HG03066 (cell line): ENCODE measurements at regions not wholly inside any gene's neighbourhood (a gene's known extent, or its start where the extent isn't known, plus 50 kb on each side); places are given as distances from the start of the nearest gene placed in this dataset.

ENCODE experiments used
- ATAC-seq: cut with Tn5 transposase; IDR thresholded peaks from one replicate; pipeline ENCODE4 v1.9.1; 2021; ENCODE audit warnings: low read depth; ENCODE audit not compliant: unreplicated experiment

- ATAC-seq = no peak
Observed at GRCh38 chr2:204220896-204221295, 284.3 kb downstream of the ICOS start.

GRCh38 chr2:204223046-204223445 lies 286.5 kb downstream of the ICOS start:
- no peak for ATAC-seq

GRCh38 chr2:204223544-204223943 lies 287.0 kb downstream of the ICOS start:
- ATAC-seq = no peak

GRCh38 chr2:204225671-204226073 lies 289.1 kb downstream of the ICOS start:
- ATAC-seq = no peak

- no peak for ATAC-seq
Observed at GRCh38 chr2:204226305-204226880, 289.8 kb downstream of the ICOS start.

- no peak for ATAC-seq
Observed at GRCh38 chr2:204228169-204228886, 291.8 kb downstream of the ICOS start.

GRCh38 chr2:204234248-204234647 lies 297.7 kb downstream of the ICOS start:
- no peak for ATAC-seq

- no peak for ATAC-seq
Observed at GRCh38 chr2:204234879-204235278, 298.3 kb downstream of the ICOS start.

- ATAC-seq = no peak
Observed at GRCh38 chr2:204237416-204237815, 300.9 kb downstream of the ICOS start.

- no peak for ATAC-seq
Observed at GRCh38 chr2:204239411-204240165, 303.0 kb downstream of the ICOS start.

- no peak for ATAC-seq
Observed at GRCh38 chr2:204240961-204241360, 304.3 kb upstream of the PARD3B start.

- ATAC-seq = no peak
Observed at GRCh38 chr2:204249437-204249836, 295.8 kb upstream of the PARD3B start.

- ATAC-seq = no peak
Observed at GRCh38 chr2:204250692-204251091, 294.6 kb upstream of the PARD3B start.

- no peak for ATAC-seq
Observed at GRCh38 chr2:204251158-204251997, 293.9 kb upstream of the PARD3B start.

GRCh38 chr2:204251998-204252376 lies 293.3 kb upstream of the PARD3B start:
- ATAC-seq = no peak

GRCh38 chr2:204255071-204255470 lies 290.2 kb upstream of the PARD3B start:
- ATAC-seq = no peak

- ATAC-seq = no peak
Observed at GRCh38 chr2:204255526-204255925, 289.7 kb upstream of the PARD3B start.

- no peak for ATAC-seq
Observed at GRCh38 chr2:204257781-204258180, 287.5 kb upstream of the PARD3B start.

GRCh38 chr2:204258890-204259289 lies 286.4 kb upstream of the PARD3B start:
- no peak for ATAC-seq

- ATAC-seq = peak; percentile 66
Observed at GRCh38 chr2:204260162-204260877, 285.0 kb upstream of the PARD3B start.
